Activated T-helper 1 cell treated with anti-CD3 and anti-CD28 coated beads, Interleukin-12 subunit alpha, Interleukin-12 subunit beta, Interleukin-2, Interleukin-4 antibody, amounts not matched to agents 30 ng/mL and 10 ng/mL and 1 ng/mL, durations not matched to agents 14 hours and 24 hours and 36 hours (primary cell): ENCODE measurements at regions not wholly inside any gene's neighbourhood (a gene's known extent, or its start where the extent isn't known, plus 50 kb on each side); places are given as distances from the start of the nearest gene placed in this dataset.

Experiments used
- DNase-seq: peaks from one replicate; pipeline ENCODE4 v3.0.0; 2021; ENCODE audit warnings: low spot score
- H3K27ac Mint-ChIP-seq: one replicate; pipeline ENCODE4 v1.8.0; 2021; ENCODE audit warnings: mild to moderate bottlenecking, mixed read lengths
- H3K27me3 Mint-ChIP-seq: one replicate; pipeline ENCODE4 v1.8.0; 2022; ENCODE audit warnings: mild to moderate bottlenecking, moderate library complexity, mixed read lengths; ENCODE audit not compliant: insufficient read depth
- H3K36me3 Mint-ChIP-seq: one replicate; pipeline ENCODE4 v1.8.0; 2021; ENCODE audit warnings: low read depth, mixed read lengths
- H3K4me1 Mint-ChIP-seq: one replicate; pipeline ENCODE4 v1.8.0; 2021; ENCODE audit warnings: low read depth, mixed read lengths
- H3K4me3 Mint-ChIP-seq: one replicate; pipeline ENCODE4 v1.8.0; 2021; ENCODE audit warnings: mild to moderate bottlenecking, moderate library complexity, mixed read lengths
- H3K9me3 Mint-ChIP-seq: one replicate; pipeline ENCODE4 v1.8.0; 2021; ENCODE audit warnings: mixed read lengths
- intact Hi-C: fragments of 100-400 bp; cut with micrococcal nuclease; formaldehyde crosslinking; loops from one replicate; pipeline ENCODE4 v1.15.1; 2024

DNA sequence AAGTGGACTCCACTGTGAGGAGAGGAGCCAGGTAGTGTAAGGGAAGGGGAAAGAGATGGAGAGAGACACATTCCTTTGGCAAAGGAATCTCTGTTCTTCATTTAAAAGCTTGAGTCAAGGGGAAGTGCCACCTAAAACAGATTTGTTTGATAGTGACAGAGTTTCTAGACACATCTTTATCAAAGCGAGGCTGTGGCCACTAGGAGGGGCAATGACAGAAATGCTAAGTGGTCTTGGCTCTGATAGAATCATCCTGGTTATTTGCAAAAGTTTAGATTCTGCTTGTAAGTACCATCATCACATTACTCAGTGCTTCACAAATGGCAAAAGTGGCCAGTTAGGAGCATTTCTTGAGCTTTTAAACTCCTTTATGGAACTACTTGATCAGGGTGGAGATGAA, 261.4 kb downstream of the CNTN3 start:
- H3K4me1 Mint-ChIP-seq, result no peaks in the 10 kb centered on the region
- no peak overlapping the region for H3K4me3 Mint-ChIP-seq
- H3K27me3 Mint-ChIP-seq, result no peaks in the 10 kb centered on the region
- no peaks in the 10 kb centered on the region for H3K36me3 Mint-ChIP-seq
- peaks cover 7% of the 10 kb centered on the region for H3K9me3 Mint-ChIP-seq
- DNase-seq, result no peak
- no peak overlapping the region for H3K27ac Mint-ChIP-seq
- intact Hi-C loops, result no loop called here

DNA sequence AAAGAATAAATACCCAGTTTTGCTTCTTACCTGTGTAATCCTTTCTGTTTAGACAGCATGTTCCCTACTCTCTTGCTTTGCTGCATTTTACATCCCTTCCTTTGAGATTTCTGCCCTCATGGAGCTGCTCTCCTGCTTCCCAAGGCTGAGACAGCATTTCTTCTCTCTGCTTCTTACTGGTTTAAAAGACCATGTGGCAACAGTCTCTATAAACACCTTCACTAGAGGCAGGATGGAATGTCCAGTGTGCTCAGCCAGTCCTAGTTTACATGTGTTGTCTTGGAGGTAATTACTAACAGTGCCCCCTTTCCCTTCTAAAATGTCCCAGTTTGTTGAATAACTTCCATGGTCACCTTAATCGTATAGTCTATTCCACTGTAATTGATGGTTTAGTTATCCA, 262.3 kb downstream of the CNTN3 start:
- Mint-ChIP-seq H3K9me3 (peaks cover 7% of the 10 kb centered on the region), H3K4me1 (no peaks in the 10 kb centered on the region), H3K36me3 (no peaks in the 10 kb centered on the region), H3K4me3 (no peak overlapping the region), H3K27me3 (no peaks in the 10 kb centered on the region), H3K27ac (no peak overlapping the region)
- intact Hi-C loops, result no loop called here
- DNase-seq, result no peak

DNA sequence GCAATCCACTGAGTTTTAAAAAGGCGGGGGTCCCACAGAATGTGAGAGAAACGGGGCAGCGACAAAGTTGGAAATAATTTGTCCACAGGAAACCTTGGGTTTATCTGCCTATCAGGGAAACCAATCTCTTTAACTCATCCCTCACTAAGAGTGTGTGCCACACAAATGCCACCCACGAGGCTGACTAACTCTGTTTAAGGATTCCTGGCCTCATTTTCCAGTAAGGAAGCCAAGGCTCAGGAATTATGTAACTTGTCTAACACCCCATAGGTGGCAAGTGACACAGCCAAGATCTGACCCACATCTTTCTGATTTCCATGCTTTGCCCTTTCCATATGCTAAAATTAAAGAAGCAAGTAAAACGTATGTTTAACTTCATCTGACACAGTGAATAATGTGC, 263.2 kb downstream of the CNTN3 start:
- no peak overlapping the region for H3K27ac Mint-ChIP-seq
- intact Hi-C loops, result no loop called here
- H3K36me3 Mint-ChIP-seq, result no peaks in the 10 kb centered on the region
- no peaks in the 10 kb centered on the region for H3K4me1 Mint-ChIP-seq
- DNase-seq, result no peak
- no peaks in the 10 kb centered on the region for H3K27me3 Mint-ChIP-seq
- peaks cover 7% of the 10 kb centered on the region for H3K9me3 Mint-ChIP-seq
- H3K4me3 Mint-ChIP-seq, result no peak overlapping the region

DNA sequence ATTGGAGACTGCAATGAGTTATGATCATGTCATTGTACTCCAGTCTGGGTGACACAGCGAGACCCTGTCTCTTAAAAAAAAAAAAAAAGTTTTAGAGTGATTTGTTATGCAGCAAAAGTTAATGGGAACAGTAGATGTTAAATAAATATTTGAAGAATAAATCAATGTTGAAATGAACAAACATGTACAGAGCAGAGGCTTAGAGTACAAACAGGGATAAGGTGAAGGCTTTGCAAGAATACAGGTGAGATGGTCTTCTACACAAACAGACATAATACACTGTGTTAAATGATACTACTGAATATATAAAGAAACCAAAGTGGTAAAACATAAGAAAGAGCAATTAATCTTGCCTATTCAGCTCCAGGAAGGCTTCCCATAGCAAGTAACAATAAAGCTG, 265.4 kb downstream of the CNTN3 start:
- H3K9me3 Mint-ChIP-seq, result peaks cover 7% of the 10 kb centered on the region
- H3K36me3 Mint-ChIP-seq, result no peaks in the 10 kb centered on the region
- no peak overlapping the region for H3K27ac Mint-ChIP-seq
- no peak for DNase-seq
- H3K4me3 Mint-ChIP-seq, result no peak overlapping the region
- H3K27me3 Mint-ChIP-seq, result no peaks in the 10 kb centered on the region
- intact Hi-C loops, result no loop called here
- H3K4me1 Mint-ChIP-seq, result no peaks in the 10 kb centered on the region

DNA sequence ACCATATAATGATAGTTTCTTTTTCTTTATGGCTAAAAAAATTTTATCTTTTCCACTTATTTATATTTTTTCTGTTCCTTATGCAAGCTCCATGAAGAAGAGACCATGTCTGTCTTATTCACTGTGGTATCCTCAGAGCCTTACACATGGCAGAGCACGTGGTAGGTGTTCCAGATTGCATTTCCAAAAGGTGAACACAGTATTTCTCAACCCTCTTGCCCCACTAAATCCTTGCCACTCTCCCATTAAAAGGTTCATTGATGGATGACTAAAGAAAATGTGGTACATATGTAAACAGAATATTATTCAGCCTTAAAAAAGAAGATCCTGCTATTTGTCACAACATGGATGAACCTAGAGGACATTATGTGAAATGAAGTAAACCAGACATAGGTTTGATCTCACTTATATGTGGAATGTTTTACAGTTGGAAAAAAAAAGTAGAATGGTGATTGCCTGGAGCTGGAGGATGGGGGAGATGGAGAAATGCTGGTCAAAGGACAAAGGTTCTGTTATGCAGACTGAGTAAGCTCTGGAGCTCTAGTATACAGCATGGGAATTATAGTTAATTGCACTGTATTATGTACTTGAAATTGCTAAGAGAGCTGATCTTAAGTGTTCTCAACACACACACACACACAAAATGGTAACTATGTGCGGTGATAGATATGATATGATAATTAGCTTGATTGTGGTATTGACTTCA, 266.7 kb downstream of the CNTN3 start:
- no peak for DNase-seq
- H3K36me3 Mint-ChIP-seq, result no peaks in the 10 kb centered on the region
- H3K27ac Mint-ChIP-seq, result no peak overlapping the region
- H3K4me1 Mint-ChIP-seq, result no peaks in the 10 kb centered on the region
- peaks cover 2% of the 10 kb centered on the region for H3K9me3 Mint-ChIP-seq
- no peak overlapping the region for H3K4me3 Mint-ChIP-seq
- intact Hi-C loops, result no loop called here
- no peaks in the 10 kb centered on the region for H3K27me3 Mint-ChIP-seq

DNA sequence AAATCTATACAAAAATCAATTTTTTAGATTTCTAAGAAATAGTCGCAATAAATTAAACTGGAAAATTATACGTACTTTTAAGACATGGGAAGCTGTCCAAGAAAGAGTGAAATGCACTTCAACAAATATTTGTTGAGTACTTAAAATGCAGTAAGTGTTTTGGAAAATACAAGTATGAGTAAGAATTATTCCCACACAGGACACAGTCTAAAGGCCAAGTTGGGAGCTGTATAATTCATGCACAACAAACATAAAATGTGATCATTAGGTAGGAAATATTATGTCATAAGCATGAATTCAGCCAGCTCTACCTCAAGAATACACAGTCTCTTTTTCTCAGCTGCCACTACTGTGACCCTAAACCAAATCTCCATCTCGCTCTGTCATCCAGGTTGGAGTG, 267.6 kb downstream of the CNTN3 start:
- H3K36me3 Mint-ChIP-seq, result no peaks in the 10 kb centered on the region
- intact Hi-C loops, result no loop called here
- no peak overlapping the region for H3K4me3 Mint-ChIP-seq
- H3K27me3 Mint-ChIP-seq, result no peaks in the 10 kb centered on the region
- H3K9me3 Mint-ChIP-seq, result no peaks in the 10 kb centered on the region
- no peak for DNase-seq
- H3K4me1 Mint-ChIP-seq, result no peaks in the 10 kb centered on the region
- H3K27ac Mint-ChIP-seq, result no peak overlapping the region

DNA sequence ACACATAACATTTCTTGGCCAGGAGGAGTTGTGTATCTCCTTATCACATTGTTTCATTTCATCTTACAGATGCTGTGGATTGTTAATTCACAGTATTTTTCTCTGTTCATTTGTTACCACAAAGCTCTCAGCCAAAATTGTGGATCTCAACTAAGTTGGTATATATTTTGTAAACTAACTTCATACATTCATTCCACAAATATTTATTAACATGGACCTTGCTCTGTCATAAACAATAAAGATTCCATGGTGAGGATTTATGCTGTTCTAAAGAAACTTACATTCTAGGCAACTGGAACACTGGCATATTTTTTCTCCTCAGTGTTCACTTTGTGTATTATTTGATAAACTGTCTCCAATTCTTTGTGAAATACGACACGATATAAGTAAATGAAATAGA, 268.8 kb downstream of the CNTN3 start:
- Mint-ChIP-seq H3K9me3 (no peaks in the 10 kb centered on the region), H3K27me3 (no peaks in the 10 kb centered on the region), H3K4me3 (no peak overlapping the region), H3K4me1 (no peaks in the 10 kb centered on the region), H3K36me3 (no peaks in the 10 kb centered on the region), H3K27ac (no peak overlapping the region)
- DNase-seq, result no peak
- intact Hi-C loops, result no loop called here

DNA sequence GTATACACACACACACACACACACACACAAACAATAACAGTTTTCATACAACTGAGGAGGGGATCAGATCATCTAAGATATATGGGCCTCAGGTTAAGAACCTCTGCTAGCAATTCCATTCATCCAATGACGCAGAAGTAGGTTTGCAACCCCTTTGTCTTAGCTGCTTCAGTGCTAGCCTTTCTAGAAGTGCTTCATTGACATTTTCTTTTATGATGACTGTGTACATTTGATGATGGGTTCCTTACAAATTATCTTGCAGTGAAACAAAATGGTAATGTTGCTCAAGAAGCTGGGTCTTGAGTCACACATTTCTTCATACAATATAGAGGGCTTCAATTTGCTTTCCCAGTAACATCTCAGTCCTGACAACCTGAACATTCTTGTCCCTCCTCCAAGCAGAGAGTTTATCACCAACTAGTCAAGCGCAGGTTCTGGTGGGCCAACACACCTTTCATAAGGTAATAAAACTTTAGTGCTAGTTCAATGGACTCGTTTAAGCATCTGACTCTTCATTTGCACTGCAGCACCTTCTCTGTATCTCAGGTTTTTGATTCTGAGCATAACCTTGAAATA, 269.5 kb downstream of the CNTN3 start:
- Mint-ChIP-seq H3K4me1 (no peaks in the 10 kb centered on the region), H3K4me3 (no peak overlapping the region), H3K9me3 (no peaks in the 10 kb centered on the region), H3K36me3 (no peaks in the 10 kb centered on the region), H3K27me3 (no peaks in the 10 kb centered on the region), H3K27ac (no peak overlapping the region)
- DNase-seq, result no peak
- intact Hi-C loops, result no loop called here

DNA sequence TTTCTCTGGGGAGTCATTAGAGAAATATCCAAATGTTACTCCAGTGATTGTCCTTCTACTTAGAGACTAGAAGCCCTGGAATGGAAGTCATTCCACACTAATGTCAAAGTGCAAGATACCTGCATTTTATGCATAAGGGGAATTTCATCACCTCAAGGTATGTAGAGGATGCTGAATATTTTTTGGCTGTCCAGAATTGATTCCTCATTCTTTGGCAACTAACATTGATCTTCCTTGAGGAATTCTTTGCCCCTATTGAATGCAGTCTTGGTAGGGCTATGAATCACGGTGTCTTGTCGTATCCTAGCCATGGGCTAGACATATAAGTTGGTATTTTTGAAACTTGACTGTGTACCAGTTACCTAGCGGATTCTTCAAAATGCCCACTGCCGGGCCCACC, 271.1 kb downstream of the CNTN3 start:
- Mint-ChIP-seq H3K9me3 (no peaks in the 10 kb centered on the region), H3K27ac (no peak overlapping the region), H3K36me3 (no peaks in the 10 kb centered on the region), H3K4me3 (no peak overlapping the region), H3K4me1 (no peaks in the 10 kb centered on the region), H3K27me3 (no peaks in the 10 kb centered on the region)
- intact Hi-C loops, result no loop called here
- no peak for DNase-seq

DNA sequence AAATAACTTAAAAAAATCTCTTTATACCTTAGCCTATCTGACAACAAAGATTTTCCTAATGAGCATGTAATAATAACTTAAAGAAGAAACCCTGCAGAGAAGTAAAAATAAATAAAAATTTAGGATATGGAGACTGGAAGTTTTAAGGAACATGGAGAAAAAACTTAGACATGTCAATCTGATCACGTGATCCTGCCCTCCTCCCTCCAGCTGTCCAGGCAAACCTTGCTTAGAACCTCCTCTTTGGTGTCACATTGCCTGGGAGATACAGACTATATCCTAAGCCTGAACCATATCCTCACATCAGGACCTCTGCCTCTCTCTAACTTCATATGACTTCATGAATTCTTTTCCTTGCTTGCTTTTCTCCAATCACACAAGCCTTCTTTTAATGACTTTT, 275.5 kb downstream of the CNTN3 start:
- no peaks in the 10 kb centered on the region for H3K9me3 Mint-ChIP-seq
- no peak overlapping the region for H3K27ac Mint-ChIP-seq
- no peak overlapping the region for H3K4me3 Mint-ChIP-seq
- intact Hi-C loops, result no loop called here
- H3K4me1 Mint-ChIP-seq, result no peaks in the 10 kb centered on the region
- no peaks in the 10 kb centered on the region for H3K27me3 Mint-ChIP-seq
- no peaks in the 10 kb centered on the region for H3K36me3 Mint-ChIP-seq
- DNase-seq, result no peak

DNA sequence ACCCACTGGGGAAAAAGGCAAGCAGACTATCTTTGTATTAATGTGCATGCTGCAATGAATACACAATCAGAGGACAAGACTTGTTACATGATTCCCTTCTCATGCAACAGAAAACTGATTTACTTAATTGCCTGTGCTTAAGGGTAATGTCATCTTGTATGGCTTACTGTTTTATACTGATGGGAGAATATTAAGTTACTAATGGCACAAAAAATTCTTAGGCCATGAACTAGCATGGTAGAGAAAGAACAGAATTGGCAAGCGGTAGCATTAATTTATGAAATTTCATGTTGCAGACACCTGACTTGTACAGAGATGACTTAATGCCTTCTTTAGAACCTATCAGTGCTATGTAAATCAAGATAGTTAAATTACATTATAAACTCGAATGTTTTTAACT, 282.3 kb downstream of the CNTN3 start:
- DNase-seq, result no peak
- H3K9me3 Mint-ChIP-seq, result peaks cover 3% of the 10 kb centered on the region
- H3K27me3 Mint-ChIP-seq, result no peaks in the 10 kb centered on the region
- H3K4me3 Mint-ChIP-seq, result no peak overlapping the region
- H3K36me3 Mint-ChIP-seq, result no peaks in the 10 kb centered on the region
- intact Hi-C loops, result no loop called here
- H3K4me1 Mint-ChIP-seq, result no peaks in the 10 kb centered on the region
- H3K27ac Mint-ChIP-seq, result no peak overlapping the region

DNA sequence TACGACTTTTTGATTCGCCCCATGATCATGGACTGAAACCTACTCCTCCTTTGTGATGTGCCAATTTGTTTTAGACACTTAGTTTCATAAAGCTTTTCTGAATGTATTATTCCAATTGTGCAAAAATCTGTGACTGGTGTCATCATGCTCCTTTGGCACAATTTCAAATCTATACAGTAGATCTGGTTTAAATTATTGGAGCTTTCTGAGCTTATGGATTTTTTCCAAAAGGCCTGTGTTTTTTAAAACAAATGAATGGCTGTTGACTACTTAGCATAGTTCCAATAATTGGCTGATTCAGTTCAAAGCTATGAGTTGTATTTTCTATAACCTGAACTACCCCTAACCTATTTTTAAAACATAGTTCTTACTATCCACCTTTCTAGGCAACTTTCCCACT, 282.7 kb downstream of the CNTN3 start:
- no peak for DNase-seq
- H3K27me3 Mint-ChIP-seq, result no peaks in the 10 kb centered on the region

DNA sequence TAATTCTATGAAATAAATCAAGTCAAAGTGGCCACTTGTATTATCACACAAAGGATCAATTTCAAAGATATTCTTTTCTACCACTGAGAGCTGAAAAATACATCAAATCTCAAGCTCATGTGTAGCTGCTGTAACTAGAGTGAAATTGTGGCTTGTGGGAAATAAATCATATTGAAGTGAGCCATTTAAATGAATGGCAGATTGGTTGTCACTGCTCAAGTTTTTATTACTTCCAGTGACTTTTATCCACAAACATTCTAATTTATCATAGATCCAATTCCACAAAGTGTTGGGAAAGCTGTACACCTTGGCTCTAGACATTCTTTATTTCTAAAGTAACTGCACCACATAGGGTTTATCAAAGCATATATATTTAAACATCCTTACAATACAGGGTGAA, 285.4 kb downstream of the CNTN3 start:
- H3K36me3 Mint-ChIP-seq, result no peaks in the 10 kb centered on the region
- no peaks in the 10 kb centered on the region for H3K4me1 Mint-ChIP-seq
- intact Hi-C loops, result no loop called here
- DNase-seq, result no peak
- H3K9me3 Mint-ChIP-seq, result peaks cover 3% of the 10 kb centered on the region
- H3K27me3 Mint-ChIP-seq, result no peaks in the 10 kb centered on the region
- H3K27ac Mint-ChIP-seq, result no peak overlapping the region
- no peak overlapping the region for H3K4me3 Mint-ChIP-seq

More for the DNA sequence above, 282.7 kb downstream of the CNTN3 start:
- no peaks in the 10 kb centered on the region for H3K4me1 Mint-ChIP-seq
- intact Hi-C loops, result no loop called here
- H3K4me3 Mint-ChIP-seq, result no peak overlapping the region
- peaks cover 3% of the 10 kb centered on the region for H3K9me3 Mint-ChIP-seq
- H3K27ac Mint-ChIP-seq, result no peak overlapping the region
- H3K36me3 Mint-ChIP-seq, result no peaks in the 10 kb centered on the region

DNA sequence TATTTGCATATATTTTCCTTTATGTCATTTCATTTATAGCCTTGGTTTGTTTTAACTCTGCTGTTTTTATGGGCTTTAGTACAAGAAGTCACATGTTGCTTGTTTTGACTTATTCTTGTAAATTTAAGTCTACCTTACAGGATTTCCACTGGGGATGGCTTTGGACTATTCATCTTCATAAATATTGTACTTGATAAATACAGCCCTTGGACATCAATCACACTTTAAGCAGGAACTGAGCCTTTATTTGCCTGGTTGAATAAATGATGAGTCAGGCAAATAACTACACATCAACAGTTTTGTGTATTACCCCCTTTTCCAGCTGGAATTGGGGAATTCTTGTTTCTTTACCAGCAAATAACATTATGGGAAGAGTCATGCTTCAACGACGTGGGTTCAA, 286.0 kb downstream of the CNTN3 start:
- no peaks in the 10 kb centered on the region for H3K36me3 Mint-ChIP-seq
- H3K27me3 Mint-ChIP-seq, result no peaks in the 10 kb centered on the region
- H3K4me3 Mint-ChIP-seq, result no peak overlapping the region
- H3K9me3 Mint-ChIP-seq, result peaks cover 2% of the 10 kb centered on the region
- intact Hi-C loops, result no loop called here
- no peaks in the 10 kb centered on the region for H3K4me1 Mint-ChIP-seq
- H3K27ac Mint-ChIP-seq, result no peak overlapping the region
- DNase-seq, result no peak
